Skin epidermis (tissue), 12 donors: ENCODE measurements at regions not wholly inside any gene's neighbourhood (a gene's known extent, or its start where the extent isn't known, plus 50 kb on each side); places are given as distances from the start of the nearest gene placed in this dataset.

Source experiments
- H3K27ac ChIP-seq, 21 experiments: fragments of 200-600 bp; sonication (generic) in 11 of 21; one replicate each; pipeline ENCODE4 v1.5.0; 2020; ENCODE audit warnings: mild to moderate bottlenecking in 3 of 21, inconsistent platforms in 2 of 21, moderate library complexity in 2 of 21
- H3K4me3 ChIP-seq, 7 experiments: fragments of 200-600 bp; sonication (generic) in 2 of 7; one replicate each; pipeline ENCODE4 v1.5.0; 2020; ENCODE audit warnings: inconsistent platforms in 2 of 7, mild to moderate bottlenecking in 2 of 7, moderate library complexity in 1 of 7

- H3K27ac ChIP-seq = no peak overlapping the region
- H3K4me3 ChIP-seq = no peak overlapping the region
These were observed 99.9 kb upstream of the BNC2 start for GRCh38 chr9:16970321-16970720.

- Histone ChIP-seq H3K27ac (peak overlapping the region in 3 of 21 experiments; percentile 1 to 75 (median 31)), H3K4me3 (no peak overlapping the region)
These were observed 93.8 kb upstream of the BNC2 start for GRCh38 chr9:16964228-16964627.

GRCh38 chr9:16960084-16960483 lies 89.6 kb upstream of the BNC2 start:
- Histone ChIP-seq H3K4me3 (no peak overlapping the region), H3K27ac (no peak overlapping the region)

- Histone ChIP-seq H3K4me3 (no peak overlapping the region), H3K27ac (no peak overlapping the region)
These were observed 88.9 kb upstream of the BNC2 start for GRCh38 chr9:16959391-16959790.

- H3K4me3 ChIP-seq = no peak overlapping the region
- H3K27ac ChIP-seq = no peak overlapping the region
These were observed 83.6 kb upstream of the BNC2 start for GRCh38 chr9:16954040-16954439.

GRCh38 chr9:16951502-16951901 lies 81.0 kb upstream of the BNC2 start:
- H3K4me3 ChIP-seq = no peak overlapping the region
- no peak overlapping the region for H3K27ac ChIP-seq

- no peak overlapping the region for H3K27ac ChIP-seq
- H3K4me3 ChIP-seq = no peak overlapping the region
These were observed 79.6 kb upstream of the BNC2 start for GRCh38 chr9:16950051-16950450.

GRCh38 chr9:16930578-16930977 lies 60.1 kb upstream of the BNC2 start:
- Histone ChIP-seq H3K4me3 (no peak overlapping the region), H3K27ac (no peak overlapping the region)

GRCh38 chr9:16928179-16928945 lies 57.9 kb upstream of the BNC2 start:
- no peak overlapping the region for H3K27ac ChIP-seq

GRCh38 chr9:16925426-16925825 lies 55.0 kb upstream of the BNC2 start:
- Histone ChIP-seq H3K4me3 (no peak overlapping the region), H3K27ac (no peak overlapping the region)

More at GRCh38 chr9:16928179-16928945, 57.9 kb upstream of the BNC2 start:
- H3K4me3 ChIP-seq = no peak overlapping the region

- H3K4me3 ChIP-seq = no peak overlapping the region
These were observed 53.9 kb upstream of the BNC2 start for GRCh38 chr9:16924311-16924915.

GRCh38 chr9:16921855-16922254 lies 51.4 kb upstream of the BNC2 start:
- Histone ChIP-seq H3K27ac (no peak overlapping the region), H3K4me3 (no peak overlapping the region)

More at GRCh38 chr9:16924311-16924915, 53.9 kb upstream of the BNC2 start:
- no peak overlapping the region for H3K27ac ChIP-seq
